Osteocyte (in vitro differentiated cells): ENCODE measurements at regions not wholly inside any gene's neighbourhood (a gene's known extent, or its start where the extent isn't known, plus 50 kb on each side); places are given as distances from the start of the nearest gene placed in this dataset.

Experiments
- DNase-seq: peaks from one replicate; pipeline ENCODE4 v3.0.0; 2021; ENCODE audit warnings: mixed read lengths; ENCODE audit not compliant: unreplicated experiment; ENCODE audit errors: extremely low spot score
- H3K27ac Mint-ChIP-seq: one replicate; pipeline ENCODE4 v1.8.0; 2021; ENCODE audit warnings: mild to moderate bottlenecking, mixed read lengths; ENCODE audit not compliant: unreplicated experiment
- H3K27me3 Mint-ChIP-seq: one replicate; pipeline ENCODE4 v1.8.0; 2021; ENCODE audit warnings: mixed read lengths; ENCODE audit not compliant: unreplicated experiment
- H3K36me3 Mint-ChIP-seq: one replicate; pipeline ENCODE4 v1.8.0; 2021; ENCODE audit warnings: mixed read lengths; ENCODE audit not compliant: unreplicated experiment
- H3K4me1 Mint-ChIP-seq: one replicate; pipeline ENCODE4 v1.8.0; 2021; ENCODE audit warnings: mixed read lengths; ENCODE audit not compliant: unreplicated experiment
- H3K4me3 Mint-ChIP-seq: one replicate; pipeline ENCODE4 v1.8.0; 2021; ENCODE audit warnings: mild to moderate bottlenecking, moderate library complexity, mixed read lengths; ENCODE audit not compliant: unreplicated experiment
- H3K9me3 Mint-ChIP-seq: one replicate; pipeline ENCODE4 v1.8.0; 2021; ENCODE audit warnings: mixed read lengths; ENCODE audit not compliant: unreplicated experiment
- CTCF ChIP-seq: fragments of 200-600 bp; sonication (generic); IDR thresholded peaks from 2 replicates; pipeline ENCODE4 v1.5.0; 2021; ENCODE audit warnings: antibody characterized with exemption, mild to moderate bottlenecking, moderate library complexity

GRCh38 chr7:156129522-156129921, 317.3 kb upstream of the SHH start:
- H3K27ac Mint-ChIP-seq = no peak overlapping the region
- no peaks in the 10 kb centered on the region for H3K36me3 Mint-ChIP-seq
- peaks cover 31% of the 10 kb centered on the region for H3K9me3 Mint-ChIP-seq
- no peak overlapping the region for H3K4me3 Mint-ChIP-seq
- no peaks in the 10 kb centered on the region for H3K27me3 Mint-ChIP-seq
- DNase-seq = no peak
- TF ChIP-seq CTCF = no peak
- no peaks in the 10 kb centered on the region for H3K4me1 Mint-ChIP-seq

GRCh38 chr7:156128496-156128895, 316.2 kb upstream of the SHH start:
- H3K4me1 Mint-ChIP-seq = no peaks in the 10 kb centered on the region
- H3K4me3 Mint-ChIP-seq = no peak overlapping the region
- no peaks in the 10 kb centered on the region for H3K36me3 Mint-ChIP-seq
- DNase-seq = no peak
- no peaks in the 10 kb centered on the region for H3K27me3 Mint-ChIP-seq
- no peak overlapping the region for H3K27ac Mint-ChIP-seq
- TF ChIP-seq CTCF = no peak
- H3K9me3 Mint-ChIP-seq = peaks cover 22% of the 10 kb centered on the region

- Mint-ChIP-seq H3K27ac (no peak overlapping the region), H3K4me3 (no peak overlapping the region), H3K36me3 (no peaks in the 10 kb centered on the region), H3K4me1 (no peaks in the 10 kb centered on the region), H3K9me3 (peaks cover 17% of the 10 kb centered on the region), H3K27me3 (no peaks in the 10 kb centered on the region)
- DNase-seq = no peak
- no peak for TF ChIP-seq CTCF
Observed at GRCh38 chr7:156127166-156128134, 315.2 kb upstream of the SHH start.

GRCh38 chr7:156125841-156126730, 313.8 kb upstream of the SHH start:
- Mint-ChIP-seq H3K4me3 (no peak overlapping the region), H3K27ac (no peak overlapping the region), H3K9me3 (peaks cover 12% of the 10 kb centered on the region), H3K4me1 (no peaks in the 10 kb centered on the region), H3K27me3 (no peaks in the 10 kb centered on the region), H3K36me3 (no peaks in the 10 kb centered on the region)
- no peak for TF ChIP-seq CTCF
- no peak for DNase-seq

GRCh38 chr7:156124356-156124755, 312.1 kb upstream of the SHH start:
- no peak overlapping the region for H3K4me3 Mint-ChIP-seq
- TF ChIP-seq CTCF = no peak
- no peaks in the 10 kb centered on the region for H3K36me3 Mint-ChIP-seq
- no peaks in the 10 kb centered on the region for H3K4me1 Mint-ChIP-seq
- H3K27ac Mint-ChIP-seq = no peak overlapping the region
- peaks cover 13% of the 10 kb centered on the region for H3K9me3 Mint-ChIP-seq
- no peak for DNase-seq
- no peaks in the 10 kb centered on the region for H3K27me3 Mint-ChIP-seq
